K562 (cell line): ENCODE measurements at regions not wholly inside any gene's neighbourhood (a gene's known extent, or its start where the extent isn't known, plus 50 kb on each side); places are given as distances from the start of the nearest gene placed in this dataset.

Experiments used
- ATAC-seq: fragments of 200-7000 bp; cut with Tn5 transposase; 3 replicates; pipeline ENCODE4 v1.9.1; 2020; ENCODE audit warnings: moderate library complexity
- BruUV-seq: library from RNA; stranded (reverse); fragments of 400-500 nt; replicated peaks from 2 replicates; lab custom pipeline; 2021; lab: Mats Ljungman, UMichigan
- CTCF ChIA-PET: fragments of 300-600 bp; formaldehyde crosslinking; extraction: SDS; loops from one replicate; lab custom pipeline; 2021; ENCODE audit warnings: low intra/inter-chr PET ratio; lab: Yijun Ruan, JAX
- POLR2A ChIA-PET: fragments of 300-600, 350-650 bp; sonication (Branson Sonifier 250); formaldehyde crosslinking; extraction: SDS; loops from one replicate; lab custom pipeline; 2021; ENCODE audit warnings: antibody characterized with exemption, inconsistent platforms; lab: Yijun Ruan, JAX
- DNase-seq, 4 experiments: peaks; one replicate each; pipeline versions ENCODE4 v3.0.0 to v3.0.0-alpha.2; 2011 to 2018; ENCODE audit warnings: low spot score in 3 of 4, mixed read lengths in 3 of 4; ENCODE audit errors: extremely low read depth in 1 of 4
- FAIRE-seq: peaks from 2 replicates; lab custom pipeline; 2011; peaks lifted over from hg19 to GRCh38; lab: Jason Lieb, UNC
- H2AFZ ChIP-seq: 2 replicates; pipeline ENCODE4 v1.6.0; 2011; ENCODE audit warnings: low read depth, low read length, control low read depth, inconsistent platforms
- H3K27ac ChIP-seq: fragments of 200-600 bp; 3 replicates; pipeline ENCODE4 v1.8.0; 2011; ENCODE audit warnings: low read depth, mild to moderate bottlenecking, control low read depth, inconsistent platforms, low read length, moderate library complexity, mixed read lengths; ENCODE audit errors: extremely low read depth
- H3K27me3 ChIP-seq, 2 experiments: fragments of 300-600 bp in 1 of 2; 2 replicates in 1 of 2; 3 replicates in 1 of 2; pipeline versions ENCODE4 v1.6.0 to v1.8.0; 2011; ENCODE audit warnings: inconsistent platforms in 2 of 2, low read length in 2 of 2, mild to moderate bottlenecking in 1 of 2, mixed read lengths in 1 of 2, moderate library complexity in 1 of 2; ENCODE audit not compliant: control insufficient read depth in 2 of 2, insufficient read depth in 2 of 2
- H3K36me3 ChIP-seq: fragments of 300-600 bp; 3 replicates; pipeline ENCODE4 v1.8.0; 2011; ENCODE audit warnings: mild to moderate bottlenecking, low read length, inconsistent platforms; ENCODE audit not compliant: control insufficient read depth, insufficient read depth
- H3K4me1 ChIP-seq, 2 experiments: fragments of 200-600 bp in 1 of 2; replicated peaks in 1 of 2; 2 replicates in 1 of 2; 3 replicates in 1 of 2; pipeline versions ENCODE4 v1.5.1 to v1.8.0; 2011; ENCODE audit warnings: inconsistent platforms in 2 of 2, low read length in 2 of 2, mild to moderate bottlenecking in 1 of 2, mixed read lengths in 1 of 2, moderate library complexity in 1 of 2; ENCODE audit not compliant: control insufficient read depth in 2 of 2, insufficient read depth in 2 of 2
- H3K4me2 ChIP-seq: 2 replicates; pipeline ENCODE4 v1.6.1; 2011; ENCODE audit warnings: low read length, control low read depth, inconsistent platforms, mixed read lengths; ENCODE audit not compliant: insufficient read depth
- H3K4me3 ChIP-seq: fragments of 200-600 bp; sonication (generic), shearing (Covaris generic); 2 replicates; pipeline ENCODE4 v1.5.1; 2016; ENCODE audit warnings: control low read depth, inconsistent platforms
- H3K79me2 ChIP-seq: fragments of 200-600 bp; 3 replicates; pipeline ENCODE4 v1.8.0; 2011; ENCODE audit warnings: low read length, inconsistent platforms; ENCODE audit not compliant: control insufficient read depth, insufficient read depth
- H3K9ac ChIP-seq, 2 experiments: 2 replicates each; pipeline versions ENCODE4 v1.6.0 to v1.6.1; 2011; ENCODE audit warnings: low read depth in 2 of 2, low read length in 2 of 2, control low read depth in 1 of 2, inconsistent platforms in 1 of 2, mild to moderate bottlenecking in 1 of 2, mixed read lengths in 1 of 2; ENCODE audit not compliant: insufficient read depth in 1 of 2
- H3K9me1 ChIP-seq: one replicate; pipeline ENCODE4 v1.6.0; 2011; ENCODE audit warnings: inconsistent platforms, mild to moderate bottlenecking, low read length, moderate library complexity; ENCODE audit not compliant: control insufficient read depth, insufficient read depth
- H3K9me3 ChIP-seq: replicated peaks from 2 replicates; pipeline ENCODE4 v1.5.1; 2011; ENCODE audit warnings: low read depth, low read length, inconsistent platforms; ENCODE audit not compliant: control insufficient read depth, insufficient read depth
- H4K20me1 ChIP-seq: replicated peaks from 2 replicates; pipeline ENCODE4 v1.6.1; 2011; ENCODE audit warnings: low read length, inconsistent platforms, mixed read lengths; ENCODE audit not compliant: control insufficient read depth, insufficient read depth
- ATF3 ChIP-seq, 2 experiments: fragments of 450-650 bp in 1 of 2; sonication (generic) in 1 of 2; formaldehyde crosslinking in 1 of 2; IDR thresholded peaks in 1 of 2; conservative IDR thresholded peaks in 1 of 2; 2 replicates each; pipeline versions ENCODE4 v1.6.1 to v1.8.1; 2016 to 2023; ENCODE audit warnings: mild to moderate bottlenecking in 2 of 2, moderate library complexity in 2 of 2, inconsistent platforms in 1 of 2, missing genetic modification reagents in 1 of 2
- CBFA2T2 ChIP-seq: fragments of 450-650 bp; conservative IDR thresholded peaks from 2 replicates; pipeline ENCODE4 v1.6.1; 2017; ENCODE audit warnings: mild to moderate bottlenecking
- CSDE1 ChIP-seq, 2 experiments: fragments of 450-650 bp; IDR thresholded peaks; 2 replicates each; pipeline ENCODE4 v1.6.1; 2016; ENCODE audit warnings: mild to moderate bottlenecking in 1 of 2
- ELF2 ChIP-seq: fragments of 250-450 bp; sonication (Bioruptor Pico); IDR thresholded peaks from 2 replicates; pipeline ENCODE4 v1.5.0; 2021; ENCODE audit warnings: mild to moderate bottlenecking
- HCFC1 ChIP-seq: IDR thresholded peaks from 2 replicates; pipeline ENCODE4 v1.6.1; 2012; ENCODE audit warnings: low read depth, low read length, improper control_type of control experiment
- HMBOX1 ChIP-seq: sonication (generic); IDR thresholded peaks from 2 replicates; pipeline ENCODE4 v1.6.1; 2016
- HNRNPLL ChIP-seq: fragments of 200-400 bp; formaldehyde crosslinking; IDR thresholded peaks from 2 replicates; pipeline ENCODE4 v1.6.1; 2017; ENCODE audit warnings: low read length, low read depth, mild to moderate bottlenecking; ENCODE audit not compliant: poor library complexity, severe bottlenecking
- HSF4 ChIP-seq: fragments of 250-450 bp; sonication (Bioruptor Pico); IDR thresholded peaks from 2 replicates; pipeline ENCODE4 v2.1.2; 2022; ENCODE audit warnings: mild to moderate bottlenecking, moderate library complexity, borderline replicate concordance
- MBD1 ChIP-seq: fragments of 250-450 bp; sonication (Bioruptor Pico); IDR thresholded peaks from 2 replicates; pipeline ENCODE4 v1.8.0; 2022; ENCODE audit warnings: inconsistent platforms
- MYC ChIP-seq, 2 experiments: fragments of 250-450 bp in 1 of 2; sonication (Bioruptor Pico) in 1 of 2; IDR thresholded peaks; 2 replicates each; pipeline versions ENCODE4 v1.5.1 to v1.6.1; 2012 to 2021; ENCODE audit warnings: low read depth in 2 of 2, borderline replicate concordance in 1 of 2, improper control_type of control experiment in 1 of 2, low read length in 1 of 2, mild to moderate bottlenecking in 1 of 2, moderate library complexity in 1 of 2
- SUPT5H ChIP-seq: fragments of 450-650 bp; IDR thresholded peaks from 2 replicates; pipeline ENCODE4 v1.6.1; 2016
- TBL1XR1 ChIP-seq, 2 experiments: IDR thresholded peaks; 2 replicates each; pipeline ENCODE4 v1.6.1; 2012; ENCODE audit warnings: improper control_type of control experiment in 2 of 2, low read length in 2 of 2, mild to moderate bottlenecking in 1 of 2
- WGBS: fragments of 100-300 bp; shearing (Covaris generic); methylation state at CpG from one replicate; pipeline ENCODE4 v1.1.6; 2016; ENCODE audit warnings: low coverage, mixed read lengths; ENCODE audit not compliant: insufficient coverage; ENCODE audit errors: missing lambda C conversion rate; 5-methylcytosine and 5-hydroxymethylcytosine counted together
- in situ Hi-C: fragments of 300-500 bp; cut with MboI; formaldehyde crosslinking; loops from 4 replicates; pipeline ENCODE4 v1.15.0; 2018; ENCODE audit warnings: inconsistent platforms, mixed read lengths
- intact Hi-C: fragments of 100-400 bp; cut with micrococcal nuclease; formaldehyde crosslinking; loops from 2 replicates; pipeline ENCODE4 v1.14.2; 2022

- H4K20me1 ChIP-seq, result no peaks in the 10 kb centered on the region
- in situ Hi-C loops, result no loop called here
- intact Hi-C loops, result no loop called here
- CTCF ChIA-PET, result no interaction called here
- no peak for ATAC-seq
- H3K79me2 ChIP-seq, result no peaks in the 10 kb centered on the region
- WGBS, result 0% methylated on average over 5 of the region's 5 CpGs
- no peak overlapping the region for H3K9ac ChIP-seq
- no peaks in the 10 kb centered on the region for H3K9me3 ChIP-seq
- H3K4me3 ChIP-seq, result no peak overlapping the region
- BruUV-seq, result no TSS peak
- no peak for TF ChIP-seq MBD1
- TF ChIP-seq HSF4 (CRISPR knock-in tag), result no peak
- TF ChIP-seq SUPT5H, result no peak
- H3K4me2 ChIP-seq, result no peak overlapping the region
- no peak overlapping the region for H3K27ac ChIP-seq
- no peaks in the 10 kb centered on the region for H3K36me3 ChIP-seq
- FAIRE-seq, result no peak
- no peaks in the 10 kb centered on the region for H3K4me1 ChIP-seq
- H2AFZ ChIP-seq, result no peak overlapping the region
- no peaks in the 10 kb centered on the region for H3K9me1 ChIP-seq
- POLR2A ChIA-PET, result no interaction called here
- DNase-seq, result no peak
- H3K27me3 ChIP-seq, result no peaks in the 10 kb centered on the region
Observed at GRCh38 chr11:82405421-82405820, 328.2 kb downstream of the FAM181B start.

- WGBS, result 2% methylated on average over 3 of the region's 5 CpGs
- Histone ChIP-seq H3K4me1 (no peaks in the 10 kb centered on the region), H2AFZ (no peak overlapping the region), H3K4me2 (no peak overlapping the region), H3K9ac (no peak overlapping the region), H3K27me3 (no peaks in the 10 kb centered on the region), H3K79me2 (no peaks in the 10 kb centered on the region), H3K27ac (no peak overlapping the region), H4K20me1 (no peaks in the 10 kb centered on the region), H3K9me1 (no peaks in the 10 kb centered on the region), H3K9me3 (no peaks in the 10 kb centered on the region), H3K36me3 (no peaks in the 10 kb centered on the region), H3K4me3 (no peak overlapping the region)
- ChIA-PET CTCF (no interaction called here), POLR2A (no interaction called here)
- FAIRE-seq (no peak), ATAC-seq (no peak), DNase-seq (no peak)
- intact Hi-C loops (no loop called here), in situ Hi-C loops (no loop called here)
- BruUV-seq, result no TSS peak
- TF ChIP-seq ELF2 (CRISPR knock-in tag) (no peak), TBL1XR1 (IDR thresholded peaks at IDR 0.05; ENCODE audit: low read length in 2 of 2) (no peak), MYC (IDR thresholded peaks at IDR 0.05; ENCODE audit: low read depth, low read length) (no peak), MYC (CRISPR knock-in tag; IDR thresholded peaks at IDR 0.05; ENCODE audit: borderline replicate concordance, low read depth) (no peak), CSDE1 (IDR thresholded peaks at IDR 0.05) (no peak), HMBOX1 (no peak), HCFC1 (no peak), HNRNPLL (no peak), CBFA2T2 (no peak), ATF3 (IDR thresholded peaks at IDR 0.05) (no peak), ATF3 (CRISPR knock-in tag; conservative IDR thresholded peaks at IDR 0.05) (no peak)
Observed at GRCh38 chr11:82404981-82405380, 328.7 kb downstream of the FAM181B start.
